HepG2 (cell line): ENCODE measurements at regions not wholly inside any gene's neighbourhood (a gene's known extent, or its start where the extent isn't known, plus 50 kb on each side); places are given as distances from the start of the nearest gene placed in this dataset.

Source experiments
- ATF6 ChIP-seq: sonication (generic); formaldehyde crosslinking; conservative IDR thresholded peaks from 2 replicates; pipeline ENCODE4 v1.4.0; 2020; ENCODE audit warnings: missing genetic modification reagents
- CTCF ChIP-seq: sonication (generic); formaldehyde crosslinking; IDR thresholded peaks from 2 replicates; pipeline ENCODE4 v1.5.0; 2020; ENCODE audit warnings: mild to moderate bottlenecking, missing genetic modification reagents, moderate library complexity
- GABPA ChIP-seq, 2 experiments: IDR thresholded peaks; 2 replicates each; pipeline ENCODE4 v1.6.1; 2011 to 2016; ENCODE audit warnings: low read depth in 2 of 2, low read length in 1 of 2, missing biosample characterization in 1 of 2, missing genetic modification characterization in 1 of 2
- HDAC2 ChIP-seq: sonication (generic); formaldehyde crosslinking; IDR thresholded peaks from 2 replicates; pipeline ENCODE4 v1.4.0; 2020; ENCODE audit warnings: missing genetic modification reagents
- MLXIP ChIP-seq: sonication (generic); formaldehyde crosslinking; IDR thresholded peaks from 2 replicates; pipeline ENCODE4 v1.9.0; 2021; ENCODE audit warnings: missing genetic modification reagents, borderline replicate concordance
- NKX3-1 ChIP-seq: sonication (generic); formaldehyde crosslinking; IDR thresholded peaks from 2 replicates; pipeline ENCODE4 v1.5.0; 2020; ENCODE audit warnings: missing genetic modification reagents
- PHF8 ChIP-seq: sonication (generic); formaldehyde crosslinking; IDR thresholded peaks from 2 replicates; pipeline ENCODE4 v1.5.0; 2020; ENCODE audit warnings: missing genetic modification reagents
- TARDBP ChIP-seq: sonication (generic); formaldehyde crosslinking; IDR thresholded peaks from 2 replicates; pipeline ENCODE4 v1.8.0; 2022; ENCODE audit warnings: mild to moderate bottlenecking, missing genetic modification reagents
- USF2 ChIP-seq, 2 experiments: sonication (generic) in 1 of 2; formaldehyde crosslinking in 1 of 2; IDR thresholded peaks; 2 replicates each; pipeline versions ENCODE4 v1.5.1 to v1.6.1; 2011 to 2020; ENCODE audit warnings: borderline replicate concordance in 1 of 2, low read depth in 1 of 2, low read length in 1 of 2, mild to moderate bottlenecking in 1 of 2, missing genetic modification reagents in 1 of 2, moderate library complexity in 1 of 2
- ZC3H4 ChIP-seq: sonication (generic); formaldehyde crosslinking; IDR thresholded peaks from 2 replicates; pipeline ENCODE4 v1.4.0; 2020; ENCODE audit warnings: missing genetic modification reagents, borderline replicate concordance
- ZNF24 ChIP-seq: fragments of 450-650 bp; IDR thresholded peaks from 2 replicates; pipeline ENCODE4 v1.6.1; 2017; ENCODE audit warnings: antibody characterized with exemption, mild to moderate bottlenecking
- ZSCAN9 ChIP-seq: IDR thresholded peaks from 2 replicates; pipeline ENCODE4 v1.6.1; 2016; ENCODE audit warnings: borderline replicate concordance

- no peak for TF ChIP-seq GABPA (IDR thresholded peaks at IDR 0.05; ENCODE audit: low read depth, low read length)
- TF ChIP-seq GABPA (CRISPR knock-in tag; IDR thresholded peaks at IDR 0.05; ENCODE audit: low read depth), result no peak
- TF ChIP-seq MLXIP (CRISPR knock-in tag), result no peak
- TF ChIP-seq ZC3H4 (CRISPR knock-in tag), result no peak
- TF ChIP-seq HDAC2 (CRISPR knock-in tag), result no peak
- no peak for TF ChIP-seq USF2 (IDR thresholded peaks at IDR 0.05; ENCODE audit: low read depth, low read length)
- TF ChIP-seq USF2 (CRISPR knock-in tag; IDR thresholded peaks at IDR 0.05; ENCODE audit: borderline replicate concordance), result no peak
- no peak for TF ChIP-seq CTCF (CRISPR knock-in tag)
- TF ChIP-seq TARDBP, result no peak
- no peak for TF ChIP-seq ZNF24
- TF ChIP-seq NKX3-1 (CRISPR knock-in tag), result no peak
- no peak for TF ChIP-seq PHF8 (CRISPR knock-in tag)
- TF ChIP-seq ATF6, result no peak
- TF ChIP-seq ZSCAN9 (CRISPR knock-in tag), result no peak
Measured at GRCh38 chr18:62634979-62635630, 80.2 kb upstream of the PHLPP1 start.
